ENCODE measurements at regions not wholly inside any gene's neighbourhood (a gene's known extent, or its start where the extent isn't known, plus 50 kb on each side); places are given as distances from the start of the nearest gene placed in this dataset.

- TF ChIP-seq ZNF384 (IDR thresholded peaks at IDR 0.05), result no peak
- TF ChIP-seq, protein P1, sequence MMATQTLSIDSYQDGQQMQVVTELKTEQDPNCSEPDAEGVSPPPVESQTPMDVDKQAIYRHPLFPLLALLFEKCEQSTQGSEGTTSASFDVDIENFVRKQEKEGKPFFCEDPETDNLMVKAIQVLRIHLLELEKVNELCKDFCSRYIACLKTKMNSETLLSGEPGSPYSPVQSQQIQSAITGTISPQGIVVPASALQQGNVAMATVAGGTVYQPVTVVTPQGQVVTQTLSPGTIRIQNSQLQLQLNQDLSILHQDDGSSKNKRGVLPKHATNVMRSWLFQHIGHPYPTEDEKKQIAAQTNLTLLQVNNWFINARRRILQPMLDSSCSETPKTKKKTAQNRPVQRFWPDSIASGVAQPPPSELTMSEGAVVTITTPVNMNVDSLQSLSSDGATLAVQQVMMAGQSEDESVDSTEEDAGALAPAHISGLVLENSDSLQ (IDR thresholded peaks at IDR 0.05), result no peak
- no peak for TF ChIP-seq HDGF (IDR thresholded peaks at IDR 0.05; ENCODE audit: borderline replicate concordance)
- TF ChIP-seq L3MBTL2 (conservative IDR thresholded peaks at IDR 0.05), result no peak
- no peak for TF ChIP-seq ARNT (IDR thresholded peaks at IDR 0.05)
- TF ChIP-seq ELF4 (IDR thresholded peaks at IDR 0.05), result no peak
- no peak for TF ChIP-seq FOXA1 (IDR thresholded peaks at IDR 0.05)
- TF ChIP-seq SP1 (IDR thresholded peaks at IDR 0.05), result no peak
- no peak for TF ChIP-seq NFRKB (IDR thresholded peaks at IDR 0.05)
- no peak for TF ChIP-seq FOXK2 (IDR thresholded peaks at IDR 0.05)
- no peak for TF ChIP-seq BHLHE40 (IDR thresholded peaks at IDR 0.05; ENCODE audit: borderline replicate concordance)
- no peak for TF ChIP-seq FOXM1 (IDR thresholded peaks at IDR 0.05; ENCODE audit: borderline replicate concordance)
- TF ChIP-seq CTBP1 (IDR thresholded peaks at IDR 0.05; ENCODE audit: borderline replicate concordance), result no peak
- TF ChIP-seq SUZ12 (IDR thresholded peaks at IDR 0.05), result no peak
- TF ChIP-seq TARDBP (IDR thresholded peaks at IDR 0.05), result no peak
- no peak for TF ChIP-seq LEF1 (IDR thresholded peaks at IDR 0.05; ENCODE audit: borderline replicate concordance)
- DNase-seq (ENCODE audit: extremely low spot score), result no peak
- ChIA-PET POLR2A (no interaction called here), CTCF (no interaction called here)
Measured at GRCh38 chr10:125248489-125248888, 88.1 kb upstream of the CTBP2 start.

DNA sequence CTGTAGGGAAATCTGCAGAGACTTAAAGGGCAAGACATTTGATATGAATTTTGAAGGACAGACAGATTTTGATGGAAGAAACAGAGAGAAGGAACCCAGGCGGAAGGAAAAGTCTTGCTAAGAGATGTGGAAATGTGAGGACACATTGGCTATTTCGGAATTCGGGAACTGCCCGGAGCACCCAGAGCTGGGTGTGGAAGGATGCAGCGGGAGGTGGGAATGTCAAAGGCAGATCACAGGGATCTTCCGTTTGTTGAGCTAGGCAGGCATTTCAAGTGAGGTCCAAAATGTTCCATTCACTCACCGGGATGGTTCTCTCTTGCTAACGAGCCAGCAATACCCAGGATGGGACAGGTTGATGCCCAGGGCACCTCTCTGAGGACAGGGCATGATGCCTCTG, 87.2 kb upstream of the CTBP2 start:
- TF ChIP-seq L3MBTL2 (conservative IDR thresholded peaks at IDR 0.05), result no peak
- TF ChIP-seq BHLHE40 (IDR thresholded peaks at IDR 0.05; ENCODE audit: borderline replicate concordance), result no peak
- TF ChIP-seq ELF4 (IDR thresholded peaks at IDR 0.05), result no peak
- no peak for TF ChIP-seq CTBP1 (IDR thresholded peaks at IDR 0.05; ENCODE audit: borderline replicate concordance)
- TF ChIP-seq, protein P1 (IDR thresholded peaks at IDR 0.05), result no peak
- no peak for TF ChIP-seq SP1 (IDR thresholded peaks at IDR 0.05)
- TF ChIP-seq FOXM1 (IDR thresholded peaks at IDR 0.05; ENCODE audit: borderline replicate concordance), result no peak
- no peak for TF ChIP-seq LEF1 (IDR thresholded peaks at IDR 0.05; ENCODE audit: borderline replicate concordance)
- no peak for TF ChIP-seq FOXA1 (IDR thresholded peaks at IDR 0.05)
- no peak for TF ChIP-seq SUZ12 (IDR thresholded peaks at IDR 0.05)
- no peak for DNase-seq (ENCODE audit: extremely low spot score)
- ChIA-PET POLR2A (no interaction called here), CTCF (no interaction called here)

DNA sequence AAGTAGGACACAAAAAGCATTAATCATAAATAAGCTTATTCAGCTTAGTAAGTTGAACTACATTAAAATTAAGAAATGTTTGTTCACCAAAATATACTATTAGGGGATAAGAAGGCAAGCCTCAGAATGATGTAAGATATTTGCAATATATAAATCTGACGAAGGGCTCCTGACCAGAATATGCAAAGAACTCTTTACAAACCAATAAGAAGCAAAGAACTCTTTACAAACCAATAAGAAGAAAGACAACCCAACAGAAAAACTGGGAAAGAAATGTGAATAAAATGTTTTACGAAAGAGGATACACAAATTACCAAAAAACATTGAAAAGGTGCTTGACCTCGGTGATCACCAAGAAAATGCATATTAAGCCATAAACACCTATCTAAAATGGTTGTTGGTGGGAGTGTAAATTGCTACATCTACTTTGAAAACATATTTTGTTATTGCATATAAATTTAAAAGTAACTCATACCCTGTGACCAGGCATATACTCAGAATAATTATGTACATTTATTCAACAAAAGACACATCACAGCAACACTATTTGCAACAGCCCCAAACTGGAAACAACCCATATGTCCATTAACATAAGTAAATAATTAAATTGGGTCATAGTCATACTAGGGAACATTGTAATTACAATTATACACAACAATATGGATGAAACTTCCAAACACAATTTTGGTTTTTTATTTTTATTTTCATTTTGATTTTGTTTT, 83.3 kb upstream of the CTBP2 start:
- CTCF ChIA-PET, result no interaction called here
- no peak for DNase-seq (ENCODE audit: extremely low spot score)
- POLR2A ChIA-PET, result interaction anchor here (0.7 kb wide), 1 partner anchor 12 kb away, joined by 3 read pairs; no protein-coding TSS in a partner anchor
- TF ChIP-seq, protein P1 (IDR thresholded peaks at IDR 0.05), result no peak
- TF ChIP-seq FOXK2 (IDR thresholded peaks at IDR 0.05) (no peak), BHLHE40 (IDR thresholded peaks at IDR 0.05; ENCODE audit: borderline replicate concordance) (no peak), FOXA1 (IDR thresholded peaks at IDR 0.05) (no peak), SP1 (IDR thresholded peaks at IDR 0.05) (no peak), ARNT (IDR thresholded peaks at IDR 0.05) (no peak), FOXM1 (IDR thresholded peaks at IDR 0.05; ENCODE audit: borderline replicate concordance) (no peak), ZNF384 (IDR thresholded peaks at IDR 0.05) (no peak), LEF1 (IDR thresholded peaks at IDR 0.05; ENCODE audit: borderline replicate concordance) (no peak), CTBP1 (IDR thresholded peaks at IDR 0.05; ENCODE audit: borderline replicate concordance) (no peak), HDGF (IDR thresholded peaks at IDR 0.05; ENCODE audit: borderline replicate concordance) (no peak), SUZ12 (IDR thresholded peaks at IDR 0.05) (no peak), TARDBP (IDR thresholded peaks at IDR 0.05) (no peak), ELF4 (IDR thresholded peaks at IDR 0.05) (no peak), NFRKB (IDR thresholded peaks at IDR 0.05) (no peak), L3MBTL2 (conservative IDR thresholded peaks at IDR 0.05) (no peak)

- CTCF ChIA-PET, result no interaction called here
- POLR2A ChIA-PET, result no interaction called here
- DNase-seq (ENCODE audit: extremely low spot score), result no peak
- TF ChIP-seq ELF4 (IDR thresholded peaks at IDR 0.05), result no peak
- TF ChIP-seq, protein P1 (IDR thresholded peaks at IDR 0.05), result no peak
- no peak for TF ChIP-seq LEF1 (IDR thresholded peaks at IDR 0.05; ENCODE audit: borderline replicate concordance)
- TF ChIP-seq TARDBP (IDR thresholded peaks at IDR 0.05), result no peak
- TF ChIP-seq BHLHE40 (IDR thresholded peaks at IDR 0.05; ENCODE audit: borderline replicate concordance), result no peak
- TF ChIP-seq CTBP1 (IDR thresholded peaks at IDR 0.05; ENCODE audit: borderline replicate concordance), result no peak
- TF ChIP-seq FOXM1 (IDR thresholded peaks at IDR 0.05; ENCODE audit: borderline replicate concordance), result no peak
- TF ChIP-seq NFRKB (IDR thresholded peaks at IDR 0.05), result no peak
- TF ChIP-seq ZNF384 (IDR thresholded peaks at IDR 0.05), result no peak
- no peak for TF ChIP-seq FOXK2 (IDR thresholded peaks at IDR 0.05)
- TF ChIP-seq HDGF (IDR thresholded peaks at IDR 0.05; ENCODE audit: borderline replicate concordance), result no peak
- no peak for TF ChIP-seq ARNT (IDR thresholded peaks at IDR 0.05)
- TF ChIP-seq SP1 (IDR thresholded peaks at IDR 0.05), result no peak
- no peak for TF ChIP-seq FOXA1 (IDR thresholded peaks at IDR 0.05)
- no peak for TF ChIP-seq SUZ12 (IDR thresholded peaks at IDR 0.05)
- TF ChIP-seq L3MBTL2 (conservative IDR thresholded peaks at IDR 0.05), result no peak
Measured at GRCh38 chr10:125238682-125239081, 78.3 kb upstream of the CTBP2 start.

GRCh38 chr10:125236091-125236490, 75.7 kb upstream of the CTBP2 start:
- ChIA-PET POLR2A (interaction anchor here (0.7 kb wide), 1 partner anchor 19 kb away, joined by 3 read pairs; no protein-coding TSS in a partner anchor), CTCF (interaction anchor here (0.9 kb wide), 1 partner anchor 188 kb away, joined by 3 read pairs; no protein-coding TSS in a partner anchor)
- TF ChIP-seq LEF1 (IDR thresholded peaks at IDR 0.05; ENCODE audit: borderline replicate concordance) (no peak), BHLHE40 (IDR thresholded peaks at IDR 0.05; ENCODE audit: borderline replicate concordance) (no peak), SP1 (IDR thresholded peaks at IDR 0.05) (no peak), ELF4 (IDR thresholded peaks at IDR 0.05) (no peak)
- TF ChIP-seq, protein P1 (IDR thresholded peaks at IDR 0.05), result no peak
- DNase-seq (ENCODE audit: extremely low spot score), result no peak
